ENCODE measurements at regions not wholly inside any gene's neighbourhood (a gene's known extent, or its start where the extent isn't known, plus 50 kb on each side); places are given as distances from the start of the nearest gene placed in this dataset.

DNA sequence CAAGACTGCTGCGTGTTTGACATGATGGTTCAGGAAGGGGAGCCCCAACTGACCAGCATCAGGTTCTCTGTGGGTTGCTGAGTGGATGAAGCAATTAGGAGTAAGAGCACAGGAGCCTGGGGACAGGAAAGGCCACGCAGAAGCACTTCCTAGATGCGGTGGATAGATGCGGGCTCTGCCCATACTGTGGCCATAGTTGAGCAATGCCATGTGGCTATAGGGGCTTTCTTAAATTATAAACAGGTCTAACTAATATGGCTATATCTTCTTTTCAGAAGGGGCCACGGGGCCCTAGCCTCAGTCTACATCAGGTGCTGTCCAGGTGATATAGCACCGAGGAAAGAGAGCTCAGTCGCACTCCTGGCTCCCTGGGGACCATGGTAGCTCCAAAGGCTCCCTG lies 198.6 kb downstream of the GADD45G start:
- Histone ChIP-seq H2AK5ac (ENCODE audit: low read depth, low read length) (no peak overlapping the region), H3K18ac (ENCODE audit: extremely low read depth, low read length) (no peak overlapping the region), H4K8ac (ENCODE audit: extremely low read depth, insufficient read depth, low read length) (no peak overlapping the region), H3K27me3 (replicated peaks in 1 of 4; ENCODE audit: control insufficient read depth in 3 of 4, extremely low read depth in 1 of 4, insufficient read depth in 3 of 4, low read length in 3 of 4) (no peaks in the 10 kb centered on the region; a peak in 1 of 7 replicates), H2BK5ac (ENCODE audit: low read depth, low read length) (no peak overlapping the region), H4K20me1 (replicated peaks in 1 of 2; ENCODE audit: control insufficient read depth in 1 of 2, insufficient read depth in 2 of 2, low read length in 2 of 2) (no peaks in the 10 kb centered on the region), H3K23ac (ENCODE audit: insufficient read length) (no peak overlapping the region), H3K79me1 (ENCODE audit: low read depth, low read length) (no peaks in the 10 kb centered on the region), H2BK15ac (ENCODE audit: low read length) (no peak overlapping the region), H3K56ac (replicated peaks; ENCODE audit: insufficient read length, low read depth, low read length) (no peak overlapping the region), H2BK20ac (ENCODE audit: low read length) (no peak overlapping the region), H3K79me2 (ENCODE audit: control insufficient read depth in 1 of 2, insufficient read depth in 2 of 2, low read length in 2 of 2) (no peaks in the 10 kb centered on the region), H3K4me2 (ENCODE audit: insufficient read depth in 1 of 2, low read depth in 2 of 2, low read length in 2 of 2) (no peak overlapping the region; a peak in 1 of 4 replicates), H3K36me3 (ENCODE audit: control insufficient read depth in 2 of 4, insufficient read depth in 4 of 4, low read length in 3 of 4) (no peaks in the 10 kb centered on the region; a peak in 1 of 8 replicates), H3K4me1 (replicated peaks in 1 of 4; ENCODE audit: control insufficient read depth in 3 of 4, insufficient read depth in 4 of 4, low read length in 3 of 4) (peaks cover 3 to 13% (median 8%) of the 10 kb centered on the region in 4 experiments), H4K5ac (ENCODE audit: insufficient read length, low read depth, low read length) (no peak overlapping the region), H3K4ac (replicated peaks; ENCODE audit: insufficient read length, low read depth, low read length) (no peak overlapping the region), H3K4me3 (ENCODE audit: extremely low read depth in 1 of 4, insufficient read depth in 2 of 4, low read depth in 3 of 4, low read length in 4 of 4) (no peak overlapping the region), H3K14ac (ENCODE audit: insufficient read length) (no peak overlapping the region), H2AFZ (ENCODE audit: low read length) (no peak overlapping the region), H2BK120ac (replicated peaks; ENCODE audit: low read depth, low read length) (no peak overlapping the region), H2BK12ac (ENCODE audit: low read depth, low read length) (no peak overlapping the region; the same call in 1 of the 2 replicates), H3K27ac (ENCODE audit: low read depth, low read length) (no peak overlapping the region), H3K23me2 (ENCODE audit: low read depth, low read length) (no peaks in the 10 kb centered on the region), H3K9ac (replicated peaks in 1 of 4; ENCODE audit: extremely low read depth in 1 of 4, low read depth in 3 of 4, low read length in 3 of 4) (no peak overlapping the region), H4K91ac (replicated peaks; ENCODE audit: insufficient read length, low read length) (no peak overlapping the region), H3K9me3 (ENCODE audit: insufficient read depth in 2 of 2, low read depth in 1 of 2, low read length in 1 of 2) (no peaks in the 10 kb centered on the region)
- 95% methylated on average over 7 of the region's 7 CpGs; no CpG with 5 or more reads in 1 of the 2 experiments for WGBS, 2 experiments (ENCODE audit: extremely low coverage in 1 of 2, insufficient coverage in 1 of 2, insufficient read length in 1 of 2, insufficient replicate concordance in 2 of 2, low coverage in 1 of 2, low lambda C conversion rate in 2 of 2, missing lambda C conversion rate in 1 of 2)
- ChIA-PET POLR2A (ENCODE audit: partially characterized antibody) (no interaction called here), CTCF (ENCODE audit: partially characterized antibody) (interaction anchor here (0.8 to 2.9 kb wide), 3 partner anchors 12 to 121 kb away, joined by 3 to 11 read pairs (median 4); no protein-coding TSS in a partner anchor)
- DNase-seq (ENCODE audit: low read depth in 1 of 2, low spot score in 2 of 2) (no peak), FAIRE-seq (no peak)
- TF ChIP-seq FOSL1 (IDR thresholded peaks at IDR 0.05; ENCODE audit: insufficient read depth, low read depth, low read length) = no peak
- TF ChIP-seq SUZ12 (IDR thresholded peaks at IDR 0.05; ENCODE audit: low read length) = no peak
- TF ChIP-seq SAP30 (IDR thresholded peaks at IDR 0.05; ENCODE audit: insufficient read depth, insufficient replicate concordance, low read length) = no peak
- no peak for TF ChIP-seq CHD1 (IDR thresholded peaks at IDR 0.05; ENCODE audit: low read depth, low read length)
- no peak for TF ChIP-seq BRCA1 (IDR thresholded peaks at IDR 0.05; ENCODE audit: low read depth, low read length)
- no peak for TF ChIP-seq RXRA (IDR thresholded peaks at IDR 0.05; ENCODE audit: insufficient read depth, low read depth, low read length)
- no peak for TF ChIP-seq NRF1 (IDR thresholded peaks at IDR 0.05; ENCODE audit: low read depth, low read length)
- no peak for TF ChIP-seq KDM4A (IDR thresholded peaks at IDR 0.05; ENCODE audit: low read depth, low read length, severe bottlenecking)
- no peak for TF ChIP-seq SIRT6 (IDR thresholded peaks at IDR 0.05; ENCODE audit: low read length)

Data from H1 (cell line).